ENCODE measurements at regions not wholly inside any gene's neighbourhood (a gene's known extent, or its start where the extent isn't known, plus 50 kb on each side); places are given as distances from the start of the nearest gene placed in this dataset.

DNA sequence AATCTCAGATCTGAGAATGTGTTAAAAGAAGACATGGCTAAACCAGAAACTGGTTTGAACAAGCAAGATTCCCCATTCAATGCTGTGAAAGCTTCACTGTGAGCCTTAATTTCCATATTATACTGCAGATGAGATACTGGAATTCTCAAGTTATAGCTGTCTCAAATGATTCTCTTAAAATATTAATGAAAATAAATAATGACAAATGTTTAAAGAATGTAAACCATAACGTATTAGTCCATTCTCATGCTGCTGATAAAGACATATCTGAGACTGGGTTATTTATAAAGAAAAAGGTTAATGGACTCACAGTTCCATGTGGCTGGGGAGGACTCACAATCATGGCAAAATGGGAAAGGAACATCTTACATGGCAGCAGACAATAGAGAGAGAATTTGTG is 667.8 kb downstream of the SLITRK1 start:
- TF ChIP-seq, protein P1, sequence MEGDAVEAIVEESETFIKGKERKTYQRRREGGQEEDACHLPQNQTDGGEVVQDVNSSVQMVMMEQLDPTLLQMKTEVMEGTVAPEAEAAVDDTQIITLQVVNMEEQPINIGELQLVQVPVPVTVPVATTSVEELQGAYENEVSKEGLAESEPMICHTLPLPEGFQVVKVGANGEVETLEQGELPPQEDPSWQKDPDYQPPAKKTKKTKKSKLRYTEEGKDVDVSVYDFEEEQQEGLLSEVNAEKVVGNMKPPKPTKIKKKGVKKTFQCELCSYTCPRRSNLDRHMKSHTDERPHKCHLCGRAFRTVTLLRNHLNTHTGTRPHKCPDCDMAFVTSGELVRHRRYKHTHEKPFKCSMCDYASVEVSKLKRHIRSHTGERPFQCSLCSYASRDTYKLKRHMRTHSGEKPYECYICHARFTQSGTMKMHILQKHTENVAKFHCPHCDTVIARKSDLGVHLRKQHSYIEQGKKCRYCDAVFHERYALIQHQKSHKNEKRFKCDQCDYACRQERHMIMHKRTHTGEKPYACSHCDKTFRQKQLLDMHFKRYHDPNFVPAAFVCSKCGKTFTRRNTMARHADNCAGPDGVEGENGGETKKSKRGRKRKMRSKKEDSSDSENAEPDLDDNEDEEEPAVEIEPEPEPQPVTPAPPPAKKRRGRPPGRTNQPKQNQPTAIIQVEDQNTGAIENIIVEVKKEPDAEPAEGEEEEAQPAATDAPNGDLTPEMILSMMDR (IDR thresholded peaks at IDR 0.05; ENCODE audit: extremely low read depth, insufficient read depth, missing control alignments) = no peak
- in situ Hi-C loops (cut with MboI; ENCODE audit: low pct_unique_long_range_greater_than_20kb, low sequenced_read_pairs, unreplicated experiment) = no loop called here

DNA sequence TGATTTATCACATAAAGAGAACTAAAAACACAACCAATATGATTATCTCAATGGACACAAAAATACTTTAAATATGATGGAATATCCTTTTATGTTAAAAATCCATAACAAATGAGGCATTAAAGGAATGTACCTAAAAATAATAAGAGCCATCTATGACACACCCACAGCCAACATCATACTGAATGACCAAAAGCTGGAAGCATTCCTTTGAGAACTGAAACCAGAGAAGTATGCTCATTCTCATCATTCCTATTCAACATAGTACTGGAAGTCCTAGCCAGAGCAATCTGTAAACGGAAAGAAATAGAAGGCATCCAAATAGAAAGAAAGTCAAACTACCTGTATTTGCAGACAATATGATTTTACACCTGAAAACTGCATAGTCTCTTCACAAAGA is 671.0 kb downstream of the SLITRK1 start:
- TF ChIP-seq, protein P1 (IDR thresholded peaks at IDR 0.05; ENCODE audit: extremely low read depth, insufficient read depth, missing control alignments) = no peak
- in situ Hi-C loops (cut with MboI; ENCODE audit: low pct_unique_long_range_greater_than_20kb, low sequenced_read_pairs, unreplicated experiment) = no loop called here
- DNase-seq (ENCODE audit: low spot score) = no peak

More for the DNA sequence above, 667.8 kb downstream of the SLITRK1 start:
- DNase-seq (ENCODE audit: low spot score) = no peak

DNA sequence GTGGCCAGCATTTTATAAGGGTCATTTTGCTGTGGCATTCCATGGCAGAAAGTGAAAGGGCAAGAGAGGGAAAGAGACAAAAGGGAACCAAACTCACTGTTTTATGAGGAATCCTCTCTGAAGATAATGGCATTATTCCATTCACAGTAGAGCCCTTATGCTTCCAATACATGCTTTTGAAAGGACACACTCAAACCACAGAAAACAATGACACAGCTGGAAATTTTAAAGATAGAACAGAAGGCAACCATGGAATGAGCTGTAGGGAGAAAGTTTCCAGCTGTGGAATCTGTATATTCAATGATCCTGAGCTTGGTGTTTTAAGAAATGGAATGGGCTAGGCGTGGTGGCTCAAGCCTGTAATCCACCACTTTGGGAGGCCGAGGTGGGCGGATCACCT is 677.4 kb downstream of the SLITRK1 start:
- TF ChIP-seq, protein P1 (IDR thresholded peaks at IDR 0.05; ENCODE audit: extremely low read depth, insufficient read depth, missing control alignments) = no peak
- in situ Hi-C loops (cut with MboI; ENCODE audit: low pct_unique_long_range_greater_than_20kb, low sequenced_read_pairs, unreplicated experiment) = no loop called here
- no peak for DNase-seq (ENCODE audit: low spot score)

DNA sequence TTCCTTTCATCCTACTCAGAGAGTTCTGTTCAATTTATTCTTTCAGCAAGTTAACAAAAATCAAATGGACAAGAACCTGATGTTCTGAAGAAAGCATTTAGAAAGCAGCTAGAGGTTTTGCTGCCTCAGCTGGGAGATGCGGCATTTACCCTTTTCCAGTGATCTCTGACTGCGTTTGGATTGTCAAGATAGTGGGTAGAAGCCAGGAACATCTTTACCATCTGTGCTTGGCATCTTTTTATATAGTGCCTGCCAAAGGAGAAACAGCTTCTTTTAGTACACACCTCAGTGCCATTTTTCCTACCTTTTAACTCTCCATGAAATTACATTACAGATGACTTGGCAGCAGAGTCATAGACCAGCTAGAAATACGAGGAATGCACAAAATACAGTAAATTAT is 680.8 kb downstream of the SLITRK1 start:
- TF ChIP-seq, protein P1 (IDR thresholded peaks at IDR 0.05; ENCODE audit: extremely low read depth, insufficient read depth, missing control alignments) = no peak
- in situ Hi-C loops (cut with MboI; ENCODE audit: low pct_unique_long_range_greater_than_20kb, low sequenced_read_pairs, unreplicated experiment) = no loop called here
- no peak for DNase-seq (ENCODE audit: low spot score)

DNA sequence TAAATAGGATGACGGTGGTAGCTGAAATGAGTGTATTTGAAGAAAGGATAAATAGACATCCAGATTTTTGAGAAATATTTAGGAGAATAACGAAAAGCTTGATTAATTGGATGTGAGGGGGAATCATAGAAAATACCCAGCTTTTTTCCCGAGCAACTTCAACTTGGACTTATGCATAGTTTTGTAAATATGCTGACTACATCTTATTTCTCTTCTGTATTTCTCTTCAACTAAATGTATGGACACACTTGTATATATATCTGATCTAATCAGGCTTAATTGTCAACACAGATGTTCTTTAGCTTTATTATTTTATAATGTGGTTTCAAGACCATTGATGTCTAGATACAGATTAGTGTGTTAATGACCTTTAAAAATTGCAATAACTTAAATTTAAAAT is 685.0 kb downstream of the SLITRK1 start:
- TF ChIP-seq, protein P1 (IDR thresholded peaks at IDR 0.05; ENCODE audit: extremely low read depth, insufficient read depth, missing control alignments) = no peak
- in situ Hi-C loops (cut with MboI; ENCODE audit: low pct_unique_long_range_greater_than_20kb, low sequenced_read_pairs, unreplicated experiment) = no loop called here
- no peak for DNase-seq (ENCODE audit: low spot score)

DNA sequence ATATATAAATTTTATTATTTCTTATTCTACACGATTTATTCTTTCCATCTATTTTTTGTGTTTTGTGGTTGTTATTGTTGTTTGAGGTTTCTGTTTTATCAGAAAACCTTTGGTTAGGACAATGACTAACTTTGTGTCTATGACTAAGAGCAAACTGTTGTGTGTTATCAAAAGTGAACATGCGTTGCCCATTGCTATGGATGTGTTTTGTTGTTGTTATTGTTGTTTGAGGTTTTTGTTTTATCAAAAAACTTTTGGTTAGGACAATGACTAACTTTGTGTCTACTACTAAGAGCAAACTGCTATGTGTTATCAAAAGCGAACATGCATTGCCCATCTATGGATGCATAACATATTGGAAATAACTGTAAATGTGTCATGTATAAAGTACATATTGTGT is 692.3 kb downstream of the SLITRK1 start:
- in situ Hi-C loops (cut with MboI; ENCODE audit: low pct_unique_long_range_greater_than_20kb, low sequenced_read_pairs, unreplicated experiment) = no loop called here
- TF ChIP-seq, protein P1 (IDR thresholded peaks at IDR 0.05; ENCODE audit: extremely low read depth, insufficient read depth, missing control alignments) = no peak
- no peak for DNase-seq (ENCODE audit: low spot score)

DNA sequence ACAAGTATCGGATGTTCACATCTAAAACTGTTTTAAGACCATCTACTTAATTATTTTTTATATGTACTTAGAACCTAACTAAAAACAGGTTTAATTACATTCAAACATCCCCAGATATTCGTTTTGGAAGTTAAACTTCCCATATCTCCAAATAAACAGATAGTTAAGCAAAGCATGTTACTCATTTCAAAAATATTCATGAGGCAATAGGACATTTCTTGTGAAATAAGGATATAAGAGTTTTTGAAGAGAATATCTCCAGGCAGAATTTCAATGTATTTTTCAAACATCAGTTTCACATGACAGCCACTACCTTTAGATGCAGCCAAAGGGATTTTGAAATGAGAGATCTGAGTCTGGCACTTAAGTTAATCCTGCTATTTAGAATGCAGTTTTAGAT is 697.5 kb downstream of the SLITRK1 start:
- TF ChIP-seq, protein P1 (IDR thresholded peaks at IDR 0.05; ENCODE audit: extremely low read depth, insufficient read depth, missing control alignments) = no peak
- no peak for DNase-seq (ENCODE audit: low spot score)
- in situ Hi-C loops (cut with MboI; ENCODE audit: low pct_unique_long_range_greater_than_20kb, low sequenced_read_pairs, unreplicated experiment) = no loop called here
